ENCODE measurements at regions not wholly inside any gene's neighbourhood (a gene's known extent, or its start where the extent isn't known, plus 50 kb on each side); places are given as distances from the start of the nearest gene placed in this dataset.

DNA sequence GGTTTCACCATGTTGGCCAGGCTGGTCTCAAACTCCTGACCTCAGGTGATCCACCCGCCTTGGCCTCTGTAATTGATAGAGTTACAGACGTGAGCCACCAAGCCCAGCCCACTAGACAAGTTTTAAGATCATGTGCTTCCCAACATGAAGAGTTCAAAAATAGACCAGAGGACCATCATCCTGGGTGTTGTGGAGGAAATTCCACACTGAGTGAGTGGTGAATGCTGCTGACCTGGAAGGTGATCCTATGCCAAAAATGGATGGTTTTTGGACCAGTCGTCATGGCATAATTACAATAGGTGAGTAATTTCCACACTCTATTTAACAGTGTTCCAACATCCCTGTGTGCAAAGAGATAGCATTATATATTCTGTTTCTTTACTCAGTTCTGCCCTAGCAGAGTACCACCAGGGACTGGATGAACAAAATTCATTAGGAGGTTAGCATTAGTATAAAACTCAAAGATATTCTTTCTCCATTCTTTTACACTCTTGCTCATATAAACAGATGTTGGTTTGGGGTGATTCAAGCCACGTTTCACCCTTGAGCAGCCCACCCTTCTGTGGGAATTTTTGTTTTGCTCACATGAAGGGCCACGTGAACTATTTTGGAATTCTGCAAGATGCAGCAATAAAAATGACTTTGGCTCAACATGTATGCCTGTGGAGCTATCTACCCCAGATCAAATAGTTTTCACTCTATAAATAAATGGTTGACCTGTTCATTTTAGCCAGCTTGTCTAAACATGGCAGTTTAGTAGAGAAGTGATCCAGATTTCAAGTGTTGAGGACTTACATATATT is 206.2 kb upstream of the TCF21 start:
- intact Hi-C loops (cut with DNase I), result no loop called here
- ATAC-seq (no peak), DNase-seq (ENCODE audit: low spot score) (no peak)

DNA sequence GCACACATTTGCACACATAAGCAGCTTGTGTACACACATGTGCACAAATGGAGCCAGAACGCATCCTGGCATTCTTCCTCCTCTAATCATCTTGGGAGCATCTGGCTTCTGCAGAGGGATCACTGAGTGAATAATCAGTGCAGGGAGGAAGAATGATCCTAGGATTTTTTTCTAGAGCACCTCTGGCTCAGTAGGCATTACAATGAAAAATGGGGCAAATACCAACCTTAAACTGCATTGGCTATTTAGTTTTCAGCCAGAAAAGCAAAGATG is 205.7 kb upstream of the TCF21 start:
- intact Hi-C loops (cut with DNase I), result no loop called here
- ATAC-seq (no peak), DNase-seq (ENCODE audit: low spot score) (no peak)

DNA sequence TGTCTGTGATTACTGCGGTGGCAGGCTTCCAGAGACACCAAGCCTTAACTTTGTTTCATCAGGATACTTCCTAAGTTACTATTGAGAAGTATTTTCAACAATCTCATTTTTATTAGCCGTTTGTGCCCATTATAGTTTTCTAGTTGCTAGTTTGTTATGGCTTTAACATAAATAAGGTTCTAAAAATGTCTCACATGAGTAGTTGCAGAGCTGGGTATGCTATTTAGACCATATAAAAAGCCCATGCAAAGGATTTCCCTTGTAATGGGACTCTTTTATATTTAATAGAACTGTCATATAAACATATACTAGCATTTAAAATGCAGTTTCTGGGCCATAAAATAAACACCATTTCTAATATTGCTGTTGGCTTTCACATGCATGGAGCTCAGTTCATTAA is 205.3 kb upstream of the TCF21 start:
- ATAC-seq, result no peak
- intact Hi-C loops (cut with DNase I), result no loop called here
- DNase-seq (ENCODE audit: low spot score), result no peak

DNA sequence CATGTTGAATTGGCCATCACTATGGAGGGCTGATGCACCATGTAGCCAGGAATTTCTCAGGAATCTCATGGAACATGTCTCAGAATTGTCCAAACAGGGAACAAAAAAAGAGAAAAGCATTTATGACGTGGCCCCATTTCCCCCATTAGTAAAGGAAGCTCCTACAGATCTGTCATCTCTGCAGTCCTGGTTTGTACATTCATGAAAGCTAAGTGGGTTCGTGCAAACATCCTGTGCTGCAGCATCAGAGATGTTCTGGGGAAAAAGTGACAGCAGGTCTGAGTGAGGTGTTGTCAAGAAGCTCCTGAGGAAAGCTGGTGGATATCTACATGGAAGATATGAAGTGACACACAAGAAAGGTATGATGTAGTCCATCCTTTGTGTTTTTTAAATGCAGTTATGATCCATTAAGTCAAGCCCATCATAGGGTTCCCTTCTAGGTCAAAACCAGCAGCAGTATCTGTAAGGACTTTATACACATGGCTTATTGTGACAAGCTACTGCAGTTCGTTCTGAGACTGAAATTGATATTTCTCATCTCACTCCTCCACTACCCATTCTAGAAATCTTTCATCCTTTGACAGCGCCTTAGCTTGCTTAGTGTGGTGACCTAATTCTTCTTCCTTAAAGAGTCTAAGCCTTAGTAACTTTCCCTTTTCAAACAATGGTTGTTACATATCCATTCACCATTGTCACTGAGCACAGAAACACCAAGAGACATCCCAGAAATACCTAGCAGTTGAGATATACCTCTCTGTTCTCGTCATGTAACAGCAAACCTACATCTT is 200.0 kb upstream of the TCF21 start:
- intact Hi-C loops (cut with DNase I), result no loop called here
- DNase-seq (ENCODE audit: low spot score) (no peak), ATAC-seq (no peak)

DNA sequence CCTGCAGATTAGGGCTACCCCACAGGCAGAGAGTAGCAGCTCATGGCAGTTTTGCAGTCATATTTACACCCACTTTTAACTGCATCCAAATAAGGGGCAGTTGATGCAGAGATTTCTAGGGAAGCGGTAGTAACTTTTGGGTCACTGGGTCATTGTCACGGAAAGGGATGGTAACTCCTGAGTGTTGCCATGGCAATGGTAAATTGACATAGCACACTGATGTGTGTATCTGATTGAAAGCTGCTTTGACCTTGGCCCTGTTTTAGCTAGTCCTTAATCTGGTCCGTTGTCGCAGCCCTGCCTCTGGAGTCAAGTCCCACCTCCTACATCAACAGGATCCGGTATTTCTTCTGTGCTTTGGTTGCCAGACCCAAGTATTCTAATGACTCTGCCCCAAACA is 199.1 kb upstream of the TCF21 start:
- intact Hi-C loops (cut with DNase I), result loop anchor here (10.0 kb wide), 1 partner anchor 895 kb away; the partner anchor contains the start of gene SLC18B1
- DNase-seq (ENCODE audit: low spot score) (no peak), ATAC-seq (no peak)

DNA sequence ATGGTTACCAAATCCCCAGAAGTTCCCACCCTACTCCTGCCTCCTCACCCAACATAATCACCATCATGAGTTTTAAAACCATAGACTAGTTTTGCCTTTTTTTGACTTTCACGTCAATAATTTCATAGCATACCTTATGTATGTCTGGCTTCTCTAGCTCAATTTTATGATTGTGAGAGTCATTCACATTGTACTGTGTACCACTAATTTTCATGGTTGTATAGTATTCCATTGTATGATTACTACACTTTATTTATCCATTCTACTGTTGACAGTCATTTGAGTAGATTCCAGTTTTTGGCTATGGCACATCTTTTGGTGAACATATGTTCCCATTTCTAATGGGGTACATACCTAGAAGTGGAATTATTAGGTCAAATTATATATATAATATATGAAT is 195.3 kb upstream of the TCF21 start:
- intact Hi-C loops (cut with DNase I), result loop anchor here (10.0 kb wide), 1 partner anchor 899 kb away; the partner anchor contains the start of gene SLC18B1
- ATAC-seq (no peak), DNase-seq (ENCODE audit: low spot score) (no peak)

DNA sequence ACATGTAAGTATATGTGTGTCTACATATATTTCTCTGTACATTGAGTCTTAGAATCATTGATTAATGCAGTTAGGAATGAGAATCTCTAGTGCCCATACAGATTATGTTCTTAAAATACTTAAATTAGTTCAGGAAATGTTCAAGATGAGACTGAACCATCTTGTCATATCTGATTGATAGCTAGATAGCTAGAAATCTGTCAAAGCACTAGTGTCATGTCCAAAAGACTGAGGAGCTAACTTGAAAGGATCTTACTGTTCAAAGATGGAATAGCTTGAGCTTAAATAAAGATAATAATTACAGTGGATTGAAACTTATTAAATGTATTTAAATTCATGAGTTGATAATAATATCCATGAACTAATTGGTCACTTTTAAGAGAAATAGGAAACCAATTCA is 191.7 kb upstream of the TCF21 start:
- intact Hi-C loops (cut with DNase I), result loop anchor here (10.0 kb wide), 1 partner anchor 902 kb away; the partner anchor contains the start of gene SLC18B1
- DNase-seq (ENCODE audit: low spot score), result no peak
- ATAC-seq, result no peak

DNA sequence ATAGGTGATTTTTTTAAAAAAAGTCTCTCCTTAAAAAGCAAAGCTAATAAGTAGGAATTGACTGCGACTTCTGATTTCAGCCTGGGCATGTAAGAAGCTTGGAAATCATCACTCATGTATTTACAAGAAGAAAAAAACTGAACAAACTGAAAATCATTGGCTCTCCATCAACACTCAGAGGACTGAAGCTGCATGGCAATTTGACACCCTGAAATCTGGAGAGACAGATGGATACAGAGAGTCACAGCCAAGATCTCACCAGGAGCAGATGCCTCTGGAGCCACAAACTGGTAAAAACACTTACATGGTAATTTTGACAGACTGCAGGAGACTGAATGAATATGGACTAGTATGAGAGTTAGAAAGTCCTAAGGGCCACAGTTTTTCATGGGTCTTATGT is 191.2 kb upstream of the TCF21 start:
- no peak for ATAC-seq
- intact Hi-C loops (cut with DNase I), result loop anchor here (10.0 kb wide), 1 partner anchor 903 kb away; the partner anchor contains the start of gene SLC18B1
- DNase-seq (ENCODE audit: low spot score), result no peak

DNA sequence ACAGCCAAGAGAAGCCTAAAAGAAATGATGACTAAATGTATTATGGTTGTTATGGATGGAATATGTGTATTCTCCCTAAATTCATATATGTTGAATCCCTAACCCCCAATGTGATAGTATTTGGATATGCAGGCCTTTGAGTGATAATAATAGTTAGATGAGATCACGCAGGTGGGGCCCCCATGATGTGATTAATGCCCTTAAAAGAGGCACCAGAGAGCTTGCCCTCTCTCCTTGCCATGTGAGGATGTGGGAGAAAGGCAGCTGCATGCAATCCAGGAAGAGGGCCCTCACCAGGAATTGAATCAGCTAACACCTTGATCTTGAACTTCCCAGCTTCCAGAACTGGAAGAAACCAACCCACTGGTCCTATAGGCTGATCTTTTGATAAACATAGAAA is 190.6 kb upstream of the TCF21 start:
- intact Hi-C loops (cut with DNase I), result loop anchor here (10.0 kb wide), 1 partner anchor 903 kb away; the partner anchor contains the start of gene SLC18B1
- no peak for DNase-seq (ENCODE audit: low spot score)
- ATAC-seq, result no peak

DNA sequence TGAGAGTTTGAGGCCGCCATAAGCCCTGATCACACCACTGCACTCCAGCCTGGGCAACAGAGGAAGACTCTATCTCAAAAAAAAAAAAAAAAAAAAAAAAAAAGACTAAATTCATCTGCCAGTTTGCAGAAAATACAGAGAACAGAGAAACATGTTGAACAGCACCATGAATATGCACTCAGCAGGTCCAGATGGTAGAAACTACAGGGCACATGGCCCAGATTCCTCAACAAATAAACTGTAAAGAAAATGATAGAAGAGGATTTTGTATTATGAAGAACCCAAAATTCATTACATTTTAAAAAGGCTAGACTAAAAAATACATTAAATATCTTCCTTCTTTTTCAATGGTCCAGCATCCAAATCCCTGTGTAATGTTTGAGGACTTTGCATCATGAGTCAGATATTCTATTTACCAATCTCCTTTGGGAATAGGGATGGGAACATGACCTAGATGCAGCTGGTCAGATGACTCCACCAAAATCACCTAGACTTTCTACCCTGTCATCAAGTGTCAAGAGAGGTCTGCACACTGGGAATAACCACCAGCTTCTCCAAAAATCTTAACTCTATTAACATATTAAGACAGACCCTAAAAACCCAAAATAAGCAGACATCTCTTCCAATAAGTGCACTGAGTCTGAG is 189.1 kb upstream of the TCF21 start:
- intact Hi-C loops (cut with DNase I), result loop anchor here (10.0 kb wide), 1 partner anchor 905 kb away; the partner anchor contains the start of gene SLC18B1
- ATAC-seq (no peak), DNase-seq (ENCODE audit: low spot score) (no peak)

DNA sequence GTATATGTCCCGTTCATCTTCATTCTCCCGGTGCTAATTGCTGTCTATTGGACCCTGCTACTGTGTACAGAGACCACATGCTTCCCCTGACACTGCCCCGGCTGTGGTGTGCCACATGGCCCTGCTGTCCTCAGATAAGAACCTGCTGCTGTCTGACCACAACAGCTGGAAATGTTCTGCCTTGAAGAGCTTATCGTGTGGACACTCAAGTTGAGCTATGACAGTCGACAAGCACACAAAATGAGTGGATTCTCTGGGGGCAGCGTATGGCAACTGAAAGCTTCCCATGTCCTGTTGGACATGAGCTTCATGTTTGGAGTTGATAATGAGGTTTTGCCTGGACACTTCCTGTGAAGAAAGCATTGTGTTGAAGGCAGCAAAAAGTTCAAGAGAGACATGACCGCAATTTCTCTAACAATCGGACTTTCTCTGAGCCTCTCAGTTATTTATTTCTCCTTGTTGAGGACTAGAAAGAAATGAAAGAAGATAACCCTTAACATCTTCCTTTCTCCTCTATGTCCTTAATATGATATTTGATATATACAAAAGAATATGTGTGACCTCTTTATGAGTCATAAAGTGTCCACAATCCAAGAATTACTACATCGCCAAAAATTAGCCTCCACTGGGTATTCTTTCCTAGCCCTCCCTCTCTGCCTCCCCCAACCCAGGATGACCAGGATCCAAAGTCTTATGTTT is 187.1 kb upstream of the TCF21 start:
- DNase-seq (ENCODE audit: low spot score) (no peak), ATAC-seq (no peak)
- intact Hi-C loops (cut with DNase I), result no loop called here

DNA sequence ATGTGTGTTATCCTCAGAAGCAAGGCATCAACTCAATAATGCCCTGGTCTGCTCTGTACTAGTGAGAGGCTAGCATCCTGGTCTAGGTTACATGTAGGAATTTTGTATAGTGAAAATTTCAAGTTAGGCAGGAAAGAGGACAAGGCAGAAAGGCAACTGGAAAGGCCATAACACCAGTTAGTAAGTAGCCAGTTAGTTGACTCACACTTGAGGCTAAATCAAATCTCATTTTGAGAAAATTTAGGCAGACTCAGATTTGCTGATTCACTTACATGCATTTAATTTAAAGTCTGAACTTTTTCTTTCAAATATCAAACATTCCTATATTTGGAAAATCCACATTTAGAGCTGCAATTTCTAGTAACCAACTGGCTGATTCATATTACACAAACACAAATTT is 184.5 kb upstream of the TCF21 start:
- intact Hi-C loops (cut with DNase I), result no loop called here
- DNase-seq (ENCODE audit: low spot score) (no peak), ATAC-seq (no peak)

DNA sequence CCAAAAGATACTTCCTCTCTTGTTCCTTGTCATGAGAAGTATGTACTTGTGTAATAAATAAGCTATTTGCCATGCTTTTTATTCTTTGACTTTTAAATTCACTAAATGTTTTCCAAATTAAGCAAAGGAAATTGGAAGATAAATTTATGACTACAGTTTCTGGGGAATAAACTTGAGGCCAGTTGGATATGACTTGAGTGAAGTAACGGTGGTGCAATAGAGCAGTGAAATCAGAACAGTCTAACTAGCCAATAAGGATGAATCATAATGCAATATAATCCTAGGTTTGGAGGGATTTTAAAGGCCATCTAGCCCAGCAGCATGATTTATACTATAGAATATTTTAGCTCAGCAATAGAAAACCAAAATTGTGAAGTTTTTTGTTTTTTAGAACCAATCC is 183.8 kb upstream of the TCF21 start:
- intact Hi-C loops (cut with DNase I), result no loop called here
- peak; percentile 93 for ATAC-seq
- DNase-seq (ENCODE audit: low spot score), result no peak

DNA sequence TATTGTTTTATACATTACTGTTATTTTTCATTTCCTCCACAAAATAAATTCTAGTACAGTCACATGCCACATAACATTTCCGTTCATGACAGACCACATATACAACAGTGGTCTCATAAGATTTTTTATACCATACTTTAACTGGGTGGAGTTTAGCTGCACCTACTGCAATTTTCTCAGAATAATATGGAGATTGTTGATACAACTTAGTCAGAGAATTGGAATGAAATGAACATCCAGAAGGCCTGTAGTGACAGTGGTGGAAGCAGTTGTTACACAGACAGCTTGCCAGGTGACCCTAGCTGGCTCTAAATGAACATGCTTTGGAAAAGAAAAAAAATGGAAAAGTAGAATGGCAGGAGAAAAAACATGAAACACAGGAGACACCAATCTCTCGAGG is 183.2 kb upstream of the TCF21 start:
- DNase-seq (ENCODE audit: low spot score) (no peak), ATAC-seq (peak; percentile 43)
- intact Hi-C loops (cut with DNase I), result no loop called here

DNA sequence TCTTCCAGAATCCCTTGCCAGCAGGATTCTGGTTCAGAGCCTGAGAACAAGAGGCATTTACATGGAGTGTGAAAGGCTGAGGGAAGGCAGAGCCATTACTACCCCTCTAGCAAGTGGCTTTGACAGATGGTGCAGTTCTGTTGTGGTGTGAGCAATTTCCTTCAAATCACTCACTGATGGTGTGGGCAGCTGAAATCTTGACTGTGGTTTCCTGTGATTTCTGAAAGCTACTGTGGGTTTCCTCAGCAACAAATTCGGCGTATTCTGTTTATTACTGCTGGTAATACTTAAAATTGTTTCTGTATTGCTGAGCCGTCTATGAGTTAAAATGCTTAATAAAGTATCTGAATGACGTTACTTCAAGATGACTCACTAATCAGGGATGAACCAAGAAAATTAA is 181.5 kb upstream of the TCF21 start:
- ATAC-seq (no peak), DNase-seq (ENCODE audit: low spot score) (no peak)
- intact Hi-C loops (cut with DNase I), result no loop called here

DNA sequence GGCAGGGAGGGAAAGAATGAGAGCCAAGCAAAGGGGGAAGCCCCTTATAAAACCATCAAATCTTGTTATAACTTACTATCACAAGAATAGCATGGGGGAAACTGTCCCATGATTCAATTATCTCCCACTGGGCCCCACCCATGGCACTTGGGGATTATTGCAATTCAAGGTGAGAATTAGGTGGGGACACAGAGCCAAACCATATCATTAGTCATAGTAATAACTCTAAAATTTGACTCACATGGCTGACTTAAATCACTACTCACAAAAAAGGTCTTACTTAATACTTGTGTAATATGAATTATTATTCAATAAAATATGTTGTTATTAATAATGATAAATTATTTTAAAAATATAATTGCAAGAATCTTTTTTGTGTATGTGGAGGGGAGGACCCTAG is 178.1 kb upstream of the TCF21 start:
- ATAC-seq (no peak), DNase-seq (ENCODE audit: low spot score) (no peak)
- intact Hi-C loops (cut with DNase I), result no loop called here

DNA sequence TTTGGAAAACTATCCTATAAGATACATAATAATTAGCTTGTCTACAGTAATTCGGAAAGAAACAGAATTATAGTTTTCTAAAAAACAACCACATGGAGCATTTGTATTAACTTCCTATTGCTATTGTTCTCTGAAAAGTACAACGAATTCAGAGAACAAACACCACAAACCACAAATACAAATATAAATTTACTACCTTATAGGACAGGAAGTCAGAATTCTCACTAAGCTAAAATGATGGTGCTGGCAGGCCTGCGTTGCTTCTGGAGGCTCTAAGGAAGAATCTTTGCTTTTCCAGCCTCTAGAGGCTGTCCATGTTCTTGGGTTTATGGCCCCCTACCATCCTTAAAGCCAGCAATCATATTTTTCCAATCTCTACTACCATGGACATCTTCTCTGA is 173.6 kb upstream of the TCF21 start:
- no peak for DNase-seq (ENCODE audit: low spot score)
- ATAC-seq, result no peak
- intact Hi-C loops (cut with DNase I), result no loop called here

DNA sequence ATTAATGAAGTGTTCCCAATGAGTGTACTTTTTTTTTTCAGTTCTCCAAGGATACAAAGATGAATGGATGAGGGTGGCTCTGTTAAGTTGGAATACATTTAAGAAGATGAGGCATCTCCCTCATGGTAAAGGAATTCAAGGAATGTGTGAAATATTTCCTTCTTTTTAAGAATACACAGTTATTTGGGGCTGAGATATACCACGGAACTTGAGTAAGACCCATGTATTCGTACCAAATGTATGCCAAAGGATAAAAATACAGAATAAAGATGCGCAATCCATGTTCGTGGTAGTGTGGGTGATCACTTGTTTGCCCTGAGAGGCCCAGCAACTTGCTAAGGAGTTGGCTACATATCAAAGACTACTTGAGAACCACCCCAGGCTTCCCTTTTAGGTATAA is 164.2 kb upstream of the TCF21 start:
- no peak for DNase-seq (ENCODE audit: low spot score)
- ATAC-seq, result no peak
- intact Hi-C loops (cut with DNase I), result no loop called here

DNA sequence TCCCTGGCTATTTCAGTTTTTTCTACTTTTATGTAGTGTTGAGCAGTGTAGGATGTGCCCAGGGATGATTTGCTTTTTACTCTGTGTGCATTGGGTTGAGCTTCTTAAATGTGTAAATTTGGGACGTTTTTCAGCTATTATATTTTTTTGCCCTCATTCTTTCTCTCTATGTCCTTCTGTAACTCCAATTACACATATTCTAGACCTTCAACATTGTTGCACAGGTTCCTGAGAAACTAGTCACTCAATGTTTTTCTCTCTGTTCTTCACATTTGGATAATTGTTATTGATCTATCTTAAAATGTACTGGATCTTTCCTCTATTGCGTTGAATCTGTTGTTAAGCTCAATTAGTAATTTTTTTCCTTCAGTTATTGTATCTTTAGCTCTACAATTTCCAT is 162.7 kb upstream of the TCF21 start:
- ATAC-seq (no peak), DNase-seq (ENCODE audit: low spot score) (no peak)
- intact Hi-C loops (cut with DNase I), result no loop called here
